ENCODE measurements at regions not wholly inside any gene's neighbourhood (a gene's known extent, or its start where the extent isn't known, plus 50 kb on each side); places are given as distances from the start of the nearest gene placed in this dataset.
"Not testable (repeated sequence)": the region's sequence is repeated elsewhere in the genome, so short reads cannot be mapped to it uniquely, and the experiment has no call there.

DNA sequence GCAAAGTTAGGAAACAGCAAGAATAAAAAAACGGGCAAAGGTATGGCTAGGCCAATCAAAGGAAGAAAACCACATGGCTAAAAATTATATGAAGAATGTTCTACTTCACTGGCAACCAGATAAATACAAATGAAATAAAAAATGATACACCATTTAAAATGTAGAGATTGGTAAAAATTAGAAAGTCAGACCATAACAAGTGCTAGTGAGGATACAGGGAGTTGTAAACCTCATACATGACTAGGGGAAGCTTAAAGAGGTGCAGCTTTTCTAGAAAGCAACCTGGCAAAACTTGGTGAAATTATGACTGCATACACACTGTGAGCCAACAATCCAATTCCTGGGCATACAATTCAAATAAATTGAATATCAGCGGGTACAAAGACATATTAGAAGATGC, 119.0 kb upstream of the LIFR start:
- no peak for DNase-seq (ENCODE audit: low read depth in 4 of 4, low spot score in 3 of 4)

- DNase-seq (ENCODE audit: low read depth in 4 of 4, low spot score in 3 of 4): no peak
Observed at GRCh38 chr5:38677636-38678035, 121.2 kb upstream of the LIFR start.

- DNase-seq (ENCODE audit: low read depth in 4 of 4, low spot score in 3 of 4): no peak
Observed at GRCh38 chr5:38678076-38678475, 121.6 kb upstream of the LIFR start.

GRCh38 chr5:38678697-38679096, 122.3 kb upstream of the LIFR start:
- not testable (repeated sequence) for DNase-seq (ENCODE audit: low read depth in 4 of 4, low spot score in 3 of 4)

DNA sequence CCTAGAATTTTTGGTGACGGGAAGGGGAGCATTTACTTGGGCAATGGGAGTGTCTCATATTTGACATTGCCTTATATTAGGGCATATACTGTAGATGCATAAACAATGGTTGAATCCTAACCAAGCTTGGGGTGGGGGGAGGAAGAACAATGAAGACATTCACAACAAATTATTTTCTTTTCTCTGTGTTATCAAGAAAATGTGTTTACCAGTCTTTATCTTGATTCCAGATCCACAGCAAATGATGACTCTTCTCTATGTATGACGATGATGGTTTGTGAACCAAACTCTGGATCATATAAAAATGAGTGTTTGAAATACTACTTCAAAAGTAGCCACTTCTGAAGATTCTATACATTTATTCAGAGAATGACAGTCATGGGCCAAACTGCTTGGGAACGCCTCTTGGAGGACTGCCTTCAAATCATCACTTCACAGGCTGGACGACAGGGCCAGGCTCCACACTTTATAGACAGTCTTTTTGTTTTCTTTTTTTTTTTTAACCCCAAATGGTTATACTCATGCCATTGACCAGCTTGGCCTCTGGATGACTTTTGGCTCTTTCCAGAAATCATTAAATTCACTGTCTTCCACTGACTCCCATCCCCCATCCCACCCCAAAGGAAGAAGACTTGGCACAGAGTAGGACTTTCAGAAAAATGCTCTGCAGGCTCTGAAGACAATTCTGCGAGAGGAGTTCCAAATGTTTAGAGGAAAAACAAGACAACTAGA, 123.8 kb upstream of the LIFR start:
- peak in 1 of 4 donors; percentile 54 for DNase-seq (ENCODE audit: low read depth in 4 of 4, low spot score in 3 of 4)

GRCh38 chr5:38681029-38681706, 124.7 kb upstream of the LIFR start:
- no peak for DNase-seq (ENCODE audit: low read depth in 4 of 4, low spot score in 3 of 4)

- no peak for DNase-seq (ENCODE audit: low read depth in 4 of 4, low spot score in 3 of 4)
Observed at GRCh38 chr5:38681966-38682365, 125.5 kb upstream of the LIFR start.

- no peak for DNase-seq (ENCODE audit: low read depth in 4 of 4, low spot score in 3 of 4)
Observed at GRCh38 chr5:38686658-38687057, 130.2 kb upstream of the LIFR start.

DNA sequence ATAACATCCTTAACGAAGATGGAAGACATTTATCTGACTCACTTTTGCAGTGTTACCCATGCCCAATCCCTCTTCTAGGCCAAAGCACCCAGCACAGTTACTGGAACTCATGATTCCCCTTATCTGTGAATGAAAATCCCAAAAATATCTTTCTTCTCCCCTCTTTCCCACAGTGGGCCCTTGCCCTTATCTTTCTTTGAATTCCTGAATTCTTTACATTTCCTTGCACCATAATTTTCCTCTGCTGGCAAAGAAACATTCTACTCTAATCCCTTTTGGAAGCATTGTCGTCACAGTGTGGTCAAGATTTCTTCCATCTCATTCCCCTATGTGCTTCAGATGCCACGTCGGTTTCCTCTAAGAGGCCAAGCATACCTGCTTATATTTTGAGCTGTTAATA, 135.9 kb upstream of the LIFR start:
- DNase-seq (ENCODE audit: low read depth in 4 of 4, low spot score in 3 of 4): no peak

- DNase-seq (ENCODE audit: low read depth in 4 of 4, low spot score in 3 of 4): no peak
Observed at GRCh38 chr5:38692781-38693527, 136.5 kb upstream of the LIFR start.

DNA sequence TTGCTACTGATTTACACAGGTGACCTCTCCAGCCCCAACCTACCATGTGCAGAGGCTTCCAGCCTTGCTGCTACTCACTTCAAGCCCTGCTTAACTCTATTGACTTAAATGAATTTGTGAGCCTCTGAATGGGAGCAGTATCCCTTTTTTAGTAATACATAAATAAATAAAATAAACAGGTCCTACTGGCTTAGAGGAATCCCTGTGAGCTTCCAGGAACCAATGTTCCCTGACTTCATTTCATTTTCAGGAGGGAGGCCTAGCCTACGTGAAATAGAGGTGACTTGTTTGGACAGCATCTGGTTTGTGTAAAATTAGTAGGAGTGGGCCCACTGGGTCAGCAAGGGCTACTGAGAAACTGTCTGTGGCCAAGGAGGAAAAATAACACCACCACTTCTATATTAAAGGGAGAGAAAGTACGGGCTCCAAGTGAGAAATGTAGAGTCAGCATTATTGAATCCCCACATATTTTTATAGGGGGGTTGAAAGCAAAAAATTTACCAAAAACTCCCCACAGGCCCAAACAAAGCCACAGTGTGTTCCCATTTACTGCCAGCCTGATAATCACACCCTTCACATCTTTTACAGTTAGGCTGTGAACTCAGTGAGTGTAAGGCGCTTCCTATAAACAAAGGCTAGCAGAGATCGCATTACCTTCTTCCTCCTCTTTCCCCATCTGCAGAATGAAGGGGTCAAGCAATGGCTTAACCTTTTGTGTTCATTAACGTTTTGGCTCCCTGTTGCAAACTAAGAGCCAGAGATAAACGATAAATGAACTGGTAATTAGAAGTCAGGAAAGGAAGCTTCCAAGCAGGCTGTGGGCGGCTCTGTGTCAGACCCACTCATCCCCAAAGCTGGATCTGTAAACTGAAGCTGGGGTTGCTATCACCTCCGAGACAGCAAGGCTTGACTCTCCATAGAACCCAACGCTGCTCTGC, 138.8 kb upstream of the LIFR start:
- DNase-seq (ENCODE audit: low read depth in 4 of 4, low spot score in 3 of 4): peak in 1 of 4 donors; percentile 35

DNA sequence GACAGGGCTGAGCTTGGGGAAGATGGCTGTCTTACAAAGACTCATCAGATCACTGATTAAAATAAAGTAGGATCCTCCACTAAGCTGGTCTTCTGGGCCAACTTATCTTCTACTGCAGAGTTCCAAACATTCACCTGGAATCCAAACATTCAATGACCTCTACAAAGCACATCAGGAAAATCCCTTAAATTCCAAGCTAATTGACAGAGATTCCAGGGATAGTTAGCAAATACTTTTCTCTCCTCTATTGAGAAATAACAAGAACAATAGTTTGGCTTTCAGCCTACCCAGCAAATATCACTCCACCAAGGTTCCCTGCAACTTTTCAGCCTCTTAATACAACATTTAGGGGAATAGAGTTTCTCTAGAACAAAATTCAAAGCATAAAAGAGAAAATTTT, 140.6 kb upstream of the LIFR start:
- no peak for DNase-seq (ENCODE audit: low read depth in 4 of 4, low spot score in 3 of 4)

DNA sequence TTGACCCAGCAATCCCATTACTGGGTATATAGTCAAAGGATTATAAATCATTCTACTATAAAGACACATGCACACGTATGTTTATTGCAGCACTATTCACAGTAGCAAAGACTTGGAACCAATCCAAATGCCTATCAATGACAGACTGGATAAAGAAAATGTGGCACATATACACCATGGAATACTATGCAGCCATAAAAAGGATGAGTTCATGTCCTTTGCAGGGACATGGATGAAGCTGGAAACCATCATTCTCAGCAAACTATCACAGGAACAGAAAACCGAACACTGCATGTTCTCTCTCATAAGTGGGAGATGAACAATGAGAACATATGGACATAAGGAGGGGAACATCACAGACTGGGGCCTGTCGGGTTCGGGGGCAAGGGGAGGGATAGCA, 140.3 kb upstream of the OSMR start:
- DNase-seq (ENCODE audit: low read depth in 4 of 4, low spot score in 3 of 4): not testable (repeated sequence)

- DNase-seq (ENCODE audit: low read depth in 4 of 4, low spot score in 3 of 4): no peak
Observed at GRCh38 chr5:38706376-38706775, 139.4 kb upstream of the OSMR start.

- DNase-seq (ENCODE audit: low read depth in 4 of 4, low spot score in 3 of 4): no peak
Observed at GRCh38 chr5:38707352-38708210, 138.2 kb upstream of the OSMR start.

DNA sequence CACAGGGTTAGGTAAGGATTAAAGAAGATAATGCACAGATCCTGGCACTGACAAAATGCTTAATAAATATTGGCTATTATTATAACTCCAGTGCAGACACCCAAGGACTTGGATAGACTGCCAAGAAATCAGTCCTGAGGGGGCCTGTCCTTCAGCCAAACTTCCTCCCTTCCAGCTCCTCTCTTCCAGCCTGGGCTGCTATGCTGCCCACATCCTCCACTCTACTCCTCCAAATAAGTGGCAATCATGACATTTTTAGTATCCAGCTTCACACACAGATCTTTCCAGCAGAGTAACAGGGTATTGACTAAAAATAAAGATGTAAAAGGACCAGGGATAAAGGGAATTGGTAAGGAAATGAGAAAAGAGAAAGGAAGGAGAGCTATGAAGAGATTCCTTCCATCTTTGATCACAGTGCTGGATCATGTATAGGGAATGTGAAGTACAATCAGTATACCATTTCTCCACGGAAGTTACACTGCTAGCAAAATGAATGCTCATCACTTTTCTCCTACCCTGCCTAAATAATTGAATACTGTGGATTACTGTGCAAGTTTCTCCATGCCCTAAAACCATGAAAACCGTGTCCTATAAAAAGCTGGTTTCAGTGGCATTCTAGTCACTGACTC, 136.0 kb upstream of the OSMR start:
- DNase-seq (ENCODE audit: low read depth in 4 of 4, low spot score in 3 of 4): no peak

GRCh38 chr5:38710627-38711026, 135.2 kb upstream of the OSMR start:
- no peak for DNase-seq (ENCODE audit: low read depth in 4 of 4, low spot score in 3 of 4)

DNA sequence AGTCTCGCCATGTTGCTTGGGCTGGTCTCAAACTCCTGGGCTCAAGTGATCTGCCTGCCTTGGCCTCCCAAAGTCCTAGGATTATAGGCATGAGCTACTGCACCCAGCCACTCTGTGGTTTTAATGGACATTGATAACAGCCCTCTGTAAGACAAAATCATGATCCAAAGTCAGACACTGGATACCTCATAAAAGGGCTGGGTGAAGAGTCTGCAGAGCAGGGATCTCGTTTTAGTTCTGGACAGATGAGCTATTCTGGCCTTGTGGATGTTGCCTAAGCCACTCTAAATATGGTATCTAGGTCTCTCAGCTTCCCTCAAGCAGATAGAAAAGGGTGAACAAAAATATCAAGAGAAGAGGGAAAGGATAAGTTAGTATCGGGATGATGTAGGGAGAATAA, 133.4 kb upstream of the OSMR start:
- DNase-seq (ENCODE audit: low read depth in 4 of 4, low spot score in 3 of 4): no peak

DNA sequence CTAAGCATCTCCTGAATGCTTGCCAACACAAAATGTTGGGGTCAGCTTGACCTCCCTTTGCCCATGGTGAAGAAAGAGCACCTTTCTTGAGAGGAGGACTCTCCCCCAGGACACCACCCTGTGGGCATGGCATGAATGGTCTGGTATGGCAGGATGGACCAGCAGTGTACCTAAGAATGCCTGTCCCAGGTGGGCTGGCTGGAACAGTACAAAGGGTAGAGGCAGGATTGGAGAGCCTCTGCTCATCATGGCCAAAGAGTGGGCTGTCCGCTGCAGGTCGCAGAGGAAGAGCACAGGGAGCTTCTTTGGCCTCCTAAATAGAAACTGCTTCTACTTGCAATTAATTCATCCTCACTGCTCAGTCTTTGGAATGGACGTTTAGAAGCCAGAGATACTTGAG, 131.6 kb upstream of the OSMR start:
- no peak for DNase-seq (ENCODE audit: low read depth in 4 of 4, low spot score in 3 of 4)

All from left renal pelvis (tissue), 4 donors.